Activated CD4-positive, alpha-beta T cell treated with anti-CD3 and anti-CD28 coated beads, Interleukin-10, Interleukin-2, amounts not matched to agents 100 ng/mL and 50 ng/mL, durations not matched to agents 16 hours and 8 hours (primary cell): ENCODE measurements at regions not wholly inside any gene's neighbourhood (a gene's known extent, or its start where the extent isn't known, plus 50 kb on each side); places are given as distances from the start of the nearest gene placed in this dataset.
"Not testable (repeated sequence)": the region's sequence is repeated elsewhere in the genome, so short reads cannot be mapped to it uniquely, and the experiment has no call there.

Source experiments
- DNase-seq: peaks from one replicate; pipeline ENCODE4 v3.0.0-alpha.2; 2020

GRCh38 chr22:46040471-46041465, 63.8 kb upstream of the WNT7B start:
- DNase-seq = no peak

GRCh38 chr22:46041642-46042041, 64.7 kb upstream of the WNT7B start:
- DNase-seq = no peak

DNA sequence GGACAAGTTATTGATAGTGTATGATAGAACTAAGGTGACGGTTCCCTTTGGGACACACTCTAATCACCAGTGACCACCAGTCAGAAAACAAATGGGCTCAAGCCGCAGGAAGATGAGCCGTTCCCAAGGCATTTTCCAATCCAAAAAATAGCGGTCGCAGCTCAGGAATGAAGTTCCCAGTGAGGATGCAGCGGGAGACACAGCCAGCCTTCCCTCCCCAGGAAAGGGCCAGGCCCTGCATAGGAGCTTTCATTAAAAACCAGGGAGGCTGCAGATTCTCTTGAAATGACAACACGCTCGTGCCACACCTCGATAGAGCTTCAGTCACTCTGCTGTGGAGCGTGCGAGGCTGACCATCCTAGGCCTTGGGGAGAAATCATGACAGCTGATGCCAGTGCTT, 65.8 kb upstream of the WNT7B start:
- no peak for DNase-seq

DNA sequence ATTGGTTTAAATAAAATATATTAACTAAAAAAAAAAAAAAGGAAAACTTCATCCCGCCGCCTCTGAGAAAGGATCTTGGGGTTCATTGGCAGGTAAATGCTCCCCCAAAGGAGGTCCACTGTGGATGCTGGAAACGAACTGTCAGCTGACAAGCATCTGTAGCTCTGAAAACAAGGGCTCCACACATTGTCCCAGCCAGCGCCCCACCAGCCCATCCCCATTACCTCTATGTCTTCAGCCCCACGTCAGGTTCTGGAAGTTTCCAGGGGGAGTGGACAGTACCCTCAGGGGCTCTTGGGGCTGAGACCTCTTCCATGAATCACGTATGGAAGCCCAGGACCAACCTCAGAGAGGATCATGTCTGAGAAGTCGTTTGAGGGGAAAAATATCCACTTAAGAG, 66.4 kb upstream of the WNT7B start:
- DNase-seq = no peak

DNA sequence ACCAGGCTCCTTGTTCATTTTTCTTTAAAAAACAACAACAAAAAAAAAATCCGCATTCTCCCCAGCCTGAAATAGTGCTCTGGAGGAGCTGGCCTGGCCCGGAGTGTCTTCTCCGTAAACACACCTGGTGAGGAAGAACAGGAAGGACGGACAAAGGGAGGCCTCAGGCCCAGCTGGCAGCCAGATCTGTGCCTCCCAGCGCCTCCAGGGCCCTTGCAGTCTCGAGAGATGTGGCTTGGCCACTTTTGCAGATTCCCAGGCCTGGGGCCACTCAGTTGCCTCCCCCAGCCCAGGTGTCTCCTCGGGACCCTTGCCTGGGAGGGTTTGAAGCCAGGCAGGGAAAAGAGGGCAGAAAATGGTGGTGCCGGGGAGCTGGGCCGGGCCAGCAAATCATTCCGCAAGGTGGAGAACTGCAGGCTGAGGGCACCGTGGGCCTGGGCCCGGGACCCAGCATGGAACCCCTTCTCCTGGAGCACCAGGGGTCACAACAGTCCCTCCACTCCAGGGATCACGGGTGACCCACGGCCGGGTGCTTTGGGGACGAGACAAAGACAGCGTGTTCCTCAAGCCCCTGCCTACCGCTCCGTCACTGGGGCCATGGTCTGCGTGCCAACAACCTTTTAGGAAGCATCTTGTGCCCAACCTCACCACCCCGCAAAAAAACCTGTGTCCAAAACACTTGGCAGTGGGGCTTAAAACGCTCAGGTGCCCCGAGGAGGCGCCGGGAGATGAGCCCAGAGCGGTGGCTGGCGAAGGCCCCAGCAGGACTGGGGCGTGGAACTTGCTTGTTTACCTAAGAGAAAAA, 67.1 kb upstream of the WNT7B start:
- DNase-seq = no peak

- peak; percentile 26 for DNase-seq
Measured at GRCh38 chr22:46044621-46045458, 67.9 kb upstream of the WNT7B start.

DNA sequence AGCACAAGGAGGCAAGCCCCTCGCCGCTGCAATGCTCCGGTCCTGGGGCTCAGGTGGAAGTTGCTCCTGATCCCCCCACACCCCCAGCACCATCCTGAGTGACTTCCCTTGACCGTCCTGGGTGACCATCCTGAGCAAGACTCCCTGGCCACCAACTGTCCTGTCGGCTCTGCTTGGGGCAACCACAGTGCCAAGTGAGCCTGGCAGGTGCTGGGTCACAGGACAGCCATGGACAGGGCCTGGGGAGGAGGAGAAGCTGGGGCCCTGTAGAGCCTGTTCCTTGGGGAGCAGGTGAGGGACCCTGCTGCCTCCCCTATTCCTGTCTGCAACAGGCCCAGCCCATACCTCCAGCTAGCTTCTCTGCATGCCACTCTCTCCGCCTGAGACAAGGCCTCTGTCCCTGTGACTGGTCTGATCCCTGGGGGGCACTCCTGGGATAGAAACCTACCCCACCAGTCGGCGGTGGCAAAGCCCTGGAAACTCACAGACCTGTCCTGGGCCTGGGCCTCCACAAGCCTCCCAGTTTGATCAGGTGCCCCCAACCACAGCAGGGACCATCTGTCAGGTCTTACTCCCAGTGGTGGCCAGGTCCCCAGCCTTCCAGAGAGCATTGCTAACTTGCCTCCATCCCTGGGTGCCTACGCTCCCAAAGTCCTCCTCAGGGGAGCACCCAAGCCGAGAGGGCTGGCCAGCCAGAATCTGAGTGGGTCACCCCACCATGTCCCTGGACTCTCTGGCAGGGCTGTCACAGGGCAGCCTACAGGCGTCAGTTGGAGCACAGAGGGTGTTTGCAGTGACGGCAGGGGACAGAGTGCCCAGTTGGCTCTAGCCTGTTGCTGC, 68.7 kb upstream of the WNT7B start:
- DNase-seq = no peak

- no peak for DNase-seq
Measured at GRCh38 chr22:46046299-46046685, 69.3 kb upstream of the WNT7B start.

DNA sequence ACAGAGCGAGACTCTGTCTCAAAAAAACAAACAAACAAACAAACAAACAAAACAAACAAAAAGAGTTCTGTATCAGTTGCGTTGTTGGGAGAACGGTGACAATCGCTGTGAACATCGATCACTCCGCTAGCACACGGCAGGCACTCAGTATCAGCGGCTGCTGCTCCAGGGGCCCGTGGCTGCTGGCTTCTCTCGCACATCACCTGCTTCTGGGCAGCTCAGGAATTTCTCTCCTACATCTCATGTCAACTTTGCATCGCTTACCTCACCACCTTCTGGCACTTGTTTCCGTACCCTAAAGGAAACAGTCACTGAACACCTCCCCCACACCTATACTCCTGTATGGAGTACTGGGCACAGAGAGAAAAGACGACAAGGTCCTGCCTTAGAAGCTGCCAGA, 70.3 kb upstream of the WNT7B start:
- no peak for DNase-seq

DNA sequence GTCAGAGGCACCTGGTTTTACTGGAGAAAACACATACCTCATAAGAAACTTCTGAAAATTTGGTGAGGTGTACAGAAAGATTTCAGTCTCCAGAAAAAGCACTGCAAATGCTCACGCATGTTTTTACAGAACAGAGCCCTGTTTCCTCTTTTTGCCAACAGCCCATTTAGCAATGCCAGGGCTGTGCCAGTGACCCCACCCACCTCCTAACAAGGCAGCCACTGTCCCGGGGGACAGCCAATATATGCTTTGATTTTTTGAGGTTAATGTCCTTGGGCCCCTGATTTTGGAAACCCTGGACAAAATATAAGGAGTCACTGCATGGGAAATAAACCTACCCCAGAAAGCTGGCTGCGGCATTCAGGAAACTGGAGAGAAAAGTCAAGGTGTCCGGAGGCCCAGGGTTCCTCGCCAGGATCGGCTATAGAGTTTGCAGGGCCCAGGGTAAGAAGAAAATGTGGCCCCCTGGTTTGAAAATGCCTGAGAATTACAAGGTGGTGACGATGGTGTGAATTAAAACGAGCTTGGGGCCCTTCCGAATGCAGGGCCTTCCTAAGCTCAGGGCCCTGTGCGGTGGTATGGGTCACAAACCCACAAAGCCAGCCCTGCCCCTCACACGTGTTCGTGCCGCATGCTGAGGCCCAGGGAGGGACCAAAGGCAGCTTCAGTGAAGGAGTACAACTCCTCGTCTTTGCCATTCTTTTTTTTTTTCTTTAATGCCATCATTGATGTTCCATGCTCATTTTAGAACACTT, 71.1 kb upstream of the WNT7B start:
- DNase-seq = no peak

DNA sequence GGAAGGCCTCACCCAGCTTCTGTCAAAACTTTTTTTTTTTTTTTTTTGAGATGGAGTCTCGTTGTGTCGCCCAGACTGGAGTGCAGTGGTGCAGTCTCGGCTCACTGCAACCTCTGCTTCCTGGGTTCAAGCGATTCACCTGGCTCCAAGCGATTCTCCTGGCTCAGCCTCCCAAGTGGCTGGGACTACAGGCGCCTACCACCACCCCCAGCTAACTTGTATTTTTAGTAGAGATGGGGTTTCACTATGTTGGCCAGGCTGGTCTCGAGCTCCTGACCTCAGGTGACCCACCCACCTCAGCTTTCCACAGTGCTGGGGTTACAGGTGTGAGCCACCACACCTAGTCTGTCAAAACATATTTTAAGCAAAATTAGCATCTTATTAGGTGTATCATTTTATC, 71.7 kb upstream of the WNT7B start:
- DNase-seq = not testable (repeated sequence)

DNA sequence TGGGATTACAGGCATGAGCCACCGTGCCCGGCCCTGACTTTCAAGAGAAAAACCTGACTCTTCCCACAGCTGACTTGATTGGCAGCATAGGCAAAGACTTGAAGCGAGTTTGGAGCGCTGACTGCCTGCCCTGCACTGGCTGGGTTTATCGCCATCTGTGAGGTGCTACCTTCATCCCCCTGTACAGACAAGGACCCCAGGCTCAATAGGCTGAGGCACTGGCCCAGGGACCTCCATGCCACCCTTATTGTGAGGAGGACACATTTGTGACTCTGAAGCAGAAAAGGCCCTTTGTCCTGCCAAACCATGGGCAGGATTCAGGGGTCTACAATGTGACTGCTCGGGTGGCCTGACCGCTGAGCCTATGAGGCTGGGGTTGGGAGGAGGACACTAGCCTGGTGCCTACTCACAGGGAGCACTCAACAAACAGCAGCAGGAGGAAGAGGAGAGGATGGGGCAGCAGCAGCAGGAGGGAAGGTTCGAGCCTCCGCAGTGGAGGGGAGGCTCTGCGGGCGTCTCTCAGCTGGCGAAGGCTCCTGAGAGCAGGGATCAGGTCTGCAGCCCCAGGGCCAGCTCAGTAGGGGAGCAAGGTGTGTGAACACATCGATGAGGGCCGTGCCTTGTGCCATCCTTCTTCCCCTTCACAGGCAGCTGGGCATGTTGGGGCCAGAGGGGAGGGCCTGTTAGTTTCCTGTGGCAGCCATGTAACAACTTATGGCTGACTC, 72.9 kb upstream of the WNT7B start:
- no peak for DNase-seq

DNA sequence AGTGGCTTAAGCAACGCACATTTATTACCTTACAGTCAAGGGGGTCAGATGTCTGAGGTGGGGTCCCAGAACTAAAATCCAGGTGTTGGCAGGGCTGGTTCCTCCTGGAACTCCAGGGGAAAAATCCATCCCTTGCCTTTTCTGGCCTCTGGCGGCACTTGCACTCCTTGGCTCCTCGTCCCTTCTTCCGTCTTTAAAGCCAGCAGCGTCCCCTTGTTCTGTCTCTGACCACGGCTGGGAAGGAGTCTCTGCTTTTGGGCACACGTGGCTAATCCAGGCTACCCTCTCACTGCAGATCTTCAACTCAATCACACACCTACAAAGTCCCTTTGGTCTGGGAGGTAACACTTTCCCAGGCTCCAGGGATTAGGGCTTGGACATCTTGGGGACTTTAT, 73.5 kb upstream of the WNT7B start:
- DNase-seq = no peak

- DNase-seq = no peak
Measured at GRCh38 chr22:46050916-46051614, 74.1 kb upstream of the WNT7B start.

DNA sequence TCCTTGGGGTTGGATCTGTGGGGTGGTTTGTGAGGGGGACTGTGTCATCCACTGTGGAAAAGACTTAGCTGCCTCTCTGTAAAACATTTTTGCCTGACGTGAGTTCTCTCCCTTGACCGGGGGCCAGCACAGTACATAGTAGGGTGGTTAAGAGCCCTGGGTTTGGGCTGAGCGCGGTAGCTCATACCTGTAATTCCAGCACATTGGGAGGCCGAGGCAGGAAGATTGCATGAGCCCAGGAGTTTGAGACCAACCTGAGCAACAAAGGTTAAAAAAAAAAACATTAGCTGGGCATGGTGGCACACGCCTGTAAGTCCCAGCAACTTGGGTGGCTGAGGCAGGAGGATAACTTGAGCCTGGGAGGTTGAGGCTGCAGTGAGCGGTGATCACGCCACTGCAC, 74.7 kb upstream of the WNT7B start:
- no peak for DNase-seq

GRCh38 chr22:46052331-46052771, 75.4 kb upstream of the WNT7B start:
- DNase-seq = no peak

DNA sequence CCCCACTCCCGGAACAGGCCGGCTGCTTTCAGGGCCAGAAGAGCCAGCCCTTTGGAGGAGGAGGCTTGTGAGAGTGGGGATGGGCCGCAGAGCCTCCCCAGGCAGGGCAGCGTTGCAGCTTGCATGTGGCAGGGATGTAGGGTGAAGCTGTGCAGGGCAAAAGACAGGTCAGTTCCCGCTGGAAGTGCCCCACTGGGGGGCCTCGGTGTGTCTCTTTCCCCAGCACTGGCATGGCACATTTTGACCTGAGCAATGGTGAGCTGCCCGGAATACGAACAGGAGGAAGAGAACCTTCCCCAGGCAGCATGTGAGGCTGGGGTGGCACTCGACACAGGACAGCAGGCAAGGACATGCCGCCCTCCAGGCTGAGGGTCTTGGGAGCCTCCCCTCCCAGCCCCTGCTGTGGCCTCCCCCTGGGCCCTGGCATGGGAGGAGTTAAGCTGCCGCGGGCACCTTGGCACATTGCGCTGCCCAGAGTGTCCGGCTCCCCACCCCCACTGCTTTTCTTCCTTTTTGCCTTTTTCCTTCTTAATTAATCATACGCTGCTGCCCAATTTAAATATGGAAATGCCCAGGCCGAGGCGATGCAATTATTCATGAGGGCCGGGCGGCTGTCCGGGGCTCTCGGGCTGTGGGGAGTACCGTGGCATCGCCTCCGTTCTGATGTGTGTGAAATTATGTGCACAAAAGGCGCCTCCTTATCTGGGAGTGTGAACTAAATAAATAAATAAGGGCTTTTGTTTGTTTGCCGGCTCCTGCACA, 76.0 kb upstream of the WNT7B start:
- DNase-seq = peak; percentile 45

DNA sequence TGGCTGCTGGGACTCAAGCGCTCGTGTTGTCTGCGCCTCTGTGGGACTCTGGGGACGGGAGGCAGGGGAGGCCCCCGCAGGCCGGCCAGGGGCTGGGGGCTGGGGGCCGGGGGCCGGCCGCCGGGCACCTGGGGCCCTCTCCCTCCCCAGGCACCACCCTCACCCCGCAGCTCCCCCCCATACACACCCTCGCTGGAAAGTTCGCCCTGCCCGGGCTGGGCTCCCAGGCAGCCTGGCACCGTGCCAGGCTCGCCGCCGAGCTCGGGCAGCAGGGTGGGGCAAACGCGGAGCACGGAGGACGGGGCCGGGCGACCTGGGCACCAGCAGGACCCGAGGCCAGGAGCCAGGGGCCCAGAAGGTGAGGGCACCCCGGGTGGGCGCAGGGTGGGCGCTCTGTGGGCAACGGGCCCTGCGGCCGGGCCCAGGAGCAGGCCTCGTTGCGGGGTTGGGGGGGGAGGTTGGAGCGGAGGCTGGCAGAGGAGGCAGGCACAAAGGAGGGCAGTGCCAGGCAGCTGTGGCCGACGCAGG, 76.7 kb upstream of the WNT7B start:
- peak; percentile 51 for DNase-seq
